ENCODE measurements at regions not wholly inside any gene's neighbourhood (a gene's known extent, or its start where the extent isn't known, plus 50 kb on each side); places are given as distances from the start of the nearest gene placed in this dataset.

GRCh38 chr2:18149660-18150246 lies 271.3 kb downstream of the KCNS3 start:
- DNase-seq, result peak; percentile 63
- in situ Hi-C loops (cut with MboI; ENCODE audit: low sequenced_read_pairs), result loop anchor here (25.0 kb wide), 1 partner anchor 287 kb away; no protein-coding TSS in a partner anchor
- H2AK9ac ChIP-seq (replicated peaks; ENCODE audit: low read depth, low read length, poor library complexity), result no peak overlapping the region
- H3K9me3 ChIP-seq (ENCODE audit: control insufficient read depth, insufficient read depth, low read length), result no peaks in the 10 kb centered on the region
- H3K36me3 ChIP-seq (ENCODE audit: control insufficient read depth, insufficient read depth, low read length), result no peaks in the 10 kb centered on the region
- H3K9ac ChIP-seq (ENCODE audit: low read depth, low read length), result no peak overlapping the region
- H2BK15ac ChIP-seq (ENCODE audit: low read depth, low read length), result no peak overlapping the region
- no CpG with 5 or more reads among the region's 3 CpGs for WGBS, 2 experiments (ENCODE audit: extremely low coverage in 2 of 2, insufficient read length in 1 of 2)
- intact Hi-C loops (cut with micrococcal nuclease), result loop anchor here (1.0 to 10.0 kb wide), 2 partner anchors 298 to 425 kb away; no protein-coding TSS in a partner anchor
- H3K4me2 ChIP-seq (ENCODE audit: low read depth, low read length), result no peak overlapping the region
- no peak overlapping the region for H3K27ac ChIP-seq (ENCODE audit: insufficient read depth, low read length)
- no peak overlapping the region for H2AFZ ChIP-seq (replicated peaks; ENCODE audit: low read length, poor library complexity)
- no peak overlapping the region for H3K4me3 ChIP-seq (ENCODE audit: insufficient read depth, low read depth, low read length)
- no peak overlapping the region for H4K91ac ChIP-seq (ENCODE audit: insufficient read depth, low read depth, low read length)
- peak; percentile 75 for ATAC-seq (ENCODE audit: low read depth)
- H3K23ac ChIP-seq (ENCODE audit: low read depth, low read length), result no peak overlapping the region
- no peak overlapping the region for H4K8ac ChIP-seq (ENCODE audit: low read depth in 2 of 2, low read length in 2 of 2)
- no peak overlapping the region for H3K14ac ChIP-seq (replicated peaks; ENCODE audit: low read depth, low read length)
- no peak overlapping the region for H4K5ac ChIP-seq (ENCODE audit: low read depth, low read length)
- H3K18ac ChIP-seq (ENCODE audit: low read depth, low read length), result no peak overlapping the region
- no TSS peak for BruUV-seq (replicated peaks)
- no peaks in the 10 kb centered on the region for H3K4me1 ChIP-seq (ENCODE audit: control insufficient read depth, insufficient read depth, low read length)
- H2BK5ac ChIP-seq (ENCODE audit: low read depth, low read length, poor library complexity, severe bottlenecking), result no peak overlapping the region
- dilution Hi-C loops (cut with HindIII; ENCODE audit: low sequenced_read_pairs, unreplicated experiment), result no loop called here
- H4K20me1 ChIP-seq (ENCODE audit: insufficient read depth, low read length), result no peaks in the 10 kb centered on the region
- ChIA-PET POLR2A (ENCODE audit: unreplicated experiment) (no interaction called here), CTCF (interaction anchor here (0.7 to 1.6 kb wide), 11 partner anchors 11 to 305 kb away, joined by 3 to 8 read pairs (median 4); no protein-coding TSS in a partner anchor)
- H3K56ac ChIP-seq (ENCODE audit: extremely low read depth, insufficient read depth, low read length), result no peak overlapping the region
- H2AK5ac ChIP-seq (ENCODE audit: low read depth, low read length), result no peak overlapping the region
- H2BK120ac ChIP-seq (ENCODE audit: low read depth, low read length), result no peak overlapping the region
- H2BK20ac ChIP-seq (ENCODE audit: low read depth, low read length), result no peak overlapping the region
- H3K27me3 ChIP-seq (ENCODE audit: control insufficient read depth, insufficient read depth, low read length), result peaks cover 6% of the 10 kb centered on the region
- no peak overlapping the region for H3K4ac ChIP-seq (ENCODE audit: low read depth, low read length)
- H3K9me1 ChIP-seq (ENCODE audit: insufficient read depth, low read length), result no peaks in the 10 kb centered on the region
- TF ChIP-seq FOS (IDR thresholded peaks at IDR 0.05; ENCODE audit: low read depth, low read length) (no peak), MAFK (IDR thresholded peaks at IDR 0.05; ENCODE audit: low read depth, low read length) (peak; percentile 41; the same call in 1 of the 2 replicates), SMC3 (IDR thresholded peaks at IDR 0.05; ENCODE audit: low read depth, low read length) (peak; percentile 80), RAD21 (IDR thresholded peaks at IDR 0.05; ENCODE audit: low read length) (peak; percentile 72), CTCF (conservative IDR thresholded peaks at IDR 0.05; ENCODE audit: low read depth, low read length) (peak; percentile 77)
- H3K79me1 ChIP-seq (ENCODE audit: low read depth in 1 of 2, low read length in 2 of 2), result no peaks in the 10 kb centered on the region

Data from IMR-90 (cell line).